Liver (tissue), 8 donors: ENCODE measurements at regions not wholly inside any gene's neighbourhood (a gene's known extent, or its start where the extent isn't known, plus 50 kb on each side); places are given as distances from the start of the nearest gene placed in this dataset.

Experiments used
- DNase-seq: peaks from one replicate; pipeline ENCODE4 v3.0.0-alpha.2; 2017; ENCODE audit warnings: low spot score
- H3K27ac ChIP-seq, 2 donors: one replicate each; pipeline ENCODE4 v1.7.0; 2013; ENCODE audit warnings: inconsistent platforms in 2 of 2, low read length in 2 of 2, control low read depth in 1 of 2, low read depth in 1 of 2, mild to moderate bottlenecking in 1 of 2
- H3K27me3 ChIP-seq, 4 donors: one replicate each; pipeline versions ENCODE4 v1.6.1 to v1.7.0; 2013; ENCODE audit warnings: low read length in 3 of 4, inconsistent platforms in 1 of 4, mild to moderate bottlenecking in 1 of 4, moderate library complexity in 1 of 4; ENCODE audit not compliant: control insufficient read depth in 4 of 4, insufficient read depth in 4 of 4
- H3K36me3 ChIP-seq, 4 donors: one replicate each; pipeline versions ENCODE4 v1.6.1 to v1.7.0; 2013; ENCODE audit warnings: low read length in 3 of 4, mild to moderate bottlenecking in 3 of 4, low read depth in 1 of 4, moderate library complexity in 1 of 4; ENCODE audit not compliant: control insufficient read depth in 4 of 4, insufficient read depth in 3 of 4
- H3K4me1 ChIP-seq, 4 donors: one replicate each; pipeline versions ENCODE4 v1.6.1 to v1.7.0; 2013; ENCODE audit warnings: low read length in 3 of 4, mild to moderate bottlenecking in 3 of 4, moderate library complexity in 1 of 4; ENCODE audit not compliant: control insufficient read depth in 4 of 4, insufficient read depth in 4 of 4
- H3K4me3 ChIP-seq, 3 donors: one replicate each; pipeline versions ENCODE4 v1.6.1 to v1.7.0; 2013; ENCODE audit warnings: low read length in 3 of 3, control low read depth in 1 of 3, low read depth in 1 of 3, mild to moderate bottlenecking in 1 of 3
- H3K9ac ChIP-seq, 2 donors: one replicate each; pipeline ENCODE4 v1.7.0; 2013; ENCODE audit warnings: low read length in 2 of 2, mild to moderate bottlenecking in 2 of 2, moderate library complexity in 2 of 2, control low read depth in 1 of 2, low read depth in 1 of 2
- H3K9me3 ChIP-seq, 4 donors: one replicate each; pipeline versions ENCODE4 v1.6.1 to v1.7.0; 2013; ENCODE audit warnings: low read length in 3 of 4; ENCODE audit not compliant: control insufficient read depth in 4 of 4
- ATF3 ChIP-seq: IDR thresholded peaks from 2 replicates; pipeline ENCODE4 v1.6.1; 2016; ENCODE audit warnings: antibody characterized with exemption
- CTCF ChIP-seq: fragments of 150-350 bp; IDR thresholded peaks from 2 replicates; pipeline ENCODE4 v1.5.1; 2017; ENCODE audit warnings: improper control_type of control experiment, low read depth, low read length; ENCODE audit not compliant: missing input control
- EGR1 ChIP-seq, 2 donors: IDR thresholded peaks; 2 replicates each; pipeline ENCODE4 v1.6.1; 2016 to 2018; ENCODE audit warnings: antibody characterized with exemption in 2 of 2, low read depth in 2 of 2
- FOXA1 ChIP-seq: IDR thresholded peaks from 2 replicates; pipeline ENCODE4 v1.6.1; 2016; ENCODE audit warnings: antibody characterized with exemption
- FOXA2 ChIP-seq: IDR thresholded peaks from 2 replicates; pipeline ENCODE4 v1.6.1; 2016; ENCODE audit warnings: antibody characterized with exemption
- GABPA ChIP-seq, 2 donors: IDR thresholded peaks in 1 of 2; conservative IDR thresholded peaks in 1 of 2; 2 replicates each; pipeline ENCODE4 v1.6.1; 2016; ENCODE audit warnings: antibody characterized with exemption in 2 of 2, mild to moderate bottlenecking in 1 of 2, moderate library complexity in 1 of 2
- HNF4A ChIP-seq, 2 donors: conservative IDR thresholded peaks; 2 replicates each; pipeline ENCODE4 v1.6.1; 2016; ENCODE audit warnings: antibody characterized with exemption in 2 of 2, mild to moderate bottlenecking in 2 of 2
- HNF4G ChIP-seq: IDR thresholded peaks from 2 replicates; pipeline ENCODE4 v1.6.1; 2016; ENCODE audit warnings: antibody characterized with exemption
- JUND ChIP-seq, 2 donors: IDR thresholded peaks; 2 replicates each; pipeline ENCODE4 v1.6.1; 2016; ENCODE audit warnings: antibody characterized with exemption in 2 of 2
- NR2F2 ChIP-seq: IDR thresholded peaks from 2 replicates; pipeline ENCODE4 v1.6.1; 2016; ENCODE audit warnings: antibody characterized with exemption
- RAD21 ChIP-seq, 2 donors: IDR thresholded peaks; 2 replicates each; pipeline ENCODE4 v1.6.1; 2016; ENCODE audit warnings: antibody characterized with exemption in 2 of 2, mild to moderate bottlenecking in 2 of 2
- RXRA ChIP-seq, 2 donors: IDR thresholded peaks; 2 replicates each; pipeline ENCODE4 v1.6.1; 2017 to 2018; ENCODE audit warnings: antibody characterized with exemption in 2 of 2, mild to moderate bottlenecking in 1 of 2
- SP1 ChIP-seq: IDR thresholded peaks from 2 replicates; pipeline ENCODE4 v1.6.1; 2018; ENCODE audit warnings: antibody characterized with exemption, mild to moderate bottlenecking
- TAF1 ChIP-seq: conservative IDR thresholded peaks from 2 replicates; pipeline ENCODE4 v1.6.1; 2016; ENCODE audit warnings: antibody characterized with exemption, mild to moderate bottlenecking
- YY1 ChIP-seq: IDR thresholded peaks from 2 replicates; pipeline ENCODE4 v1.6.1; 2016; ENCODE audit warnings: antibody characterized with exemption, mild to moderate bottlenecking
- WGBS: extraction: QIAGEN DNeasy Blood & Tissue Kit; methylation state at CpG from one replicate; pipeline ENCODE4 v1.1.7; 2013; 5-methylcytosine and 5-hydroxymethylcytosine counted together
- TF ChIP-seq, protein P1 (sequence below): IDR thresholded peaks from 2 replicates; pipeline ENCODE4 v1.6.1; 2016; ENCODE audit warnings: antibody characterized with exemption
- TF ChIP-seq, protein P2 (sequence below): IDR thresholded peaks from 2 replicates; pipeline ENCODE4 v1.6.1; 2016; ENCODE audit warnings: antibody characterized with exemption, mild to moderate bottlenecking
- TF ChIP-seq, protein P3 (sequence below): IDR thresholded peaks from 2 replicates; pipeline ENCODE4 v1.6.1; 2016; ENCODE audit warnings: antibody characterized with exemption
- donor health status: healthy.
- donor health status: healthy.
- donor health status: healthy.
- donor health status: healthy.
- donor health status: healthy.

DNA sequence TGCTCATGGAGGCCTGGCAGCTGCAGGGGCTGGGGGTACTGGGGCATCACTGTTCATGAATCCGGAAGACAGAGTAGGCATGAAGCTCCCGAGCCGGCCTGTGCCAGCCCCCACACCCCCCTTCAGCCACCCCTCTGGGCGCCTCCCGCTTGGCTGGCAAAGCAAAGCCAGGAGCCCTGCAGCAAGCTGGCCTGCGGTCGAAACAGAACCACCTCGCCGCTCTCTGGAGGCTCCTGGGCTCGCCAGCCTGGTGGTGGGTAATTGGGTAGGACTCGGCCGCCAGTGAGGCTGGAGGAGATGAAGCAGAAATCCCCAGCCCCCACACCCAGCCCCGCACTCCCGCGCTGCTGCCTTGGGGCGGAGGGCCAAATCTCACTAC, 70.9 kb upstream of the GPC1 start (continued):
- no peak for TF ChIP-seq GABPA (IDR thresholded peaks at IDR 0.05 in 1 of 2, conservative IDR thresholded peaks at IDR 0.05 in 1 of 2)
- no peak for TF ChIP-seq FOXA2
- TF ChIP-seq EGR1 (IDR thresholded peaks at IDR 0.05; ENCODE audit: low read depth in 2 of 2) = no peak
- no peak for TF ChIP-seq HNF4A (conservative IDR thresholded peaks at IDR 0.05)
- no peak for TF ChIP-seq FOXA1
- TF ChIP-seq, protein P1, sequence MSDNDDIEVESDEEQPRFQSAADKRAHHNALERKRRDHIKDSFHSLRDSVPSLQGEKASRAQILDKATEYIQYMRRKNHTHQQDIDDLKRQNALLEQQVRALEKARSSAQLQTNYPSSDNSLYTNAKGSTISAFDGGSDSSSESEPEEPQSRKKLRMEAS = no peak
- no peak for TF ChIP-seq TAF1
- no peak for TF ChIP-seq YY1
- no peak for TF ChIP-seq ATF3
- no peak for TF ChIP-seq RAD21 (IDR thresholded peaks at IDR 0.05)

GRCh38 chr2:240364961-240365775, 70.3 kb upstream of the GPC1 start:
- no peaks in the 10 kb centered on the region for H3K36me3 ChIP-seq
- H3K9me3 ChIP-seq = peaks cover 0 to 3% (median 0%) of the 10 kb centered on the region in 4 donors
- H3K4me1 ChIP-seq = peaks cover 8 to 20% (median 18%) of the 10 kb centered on the region in 4 donors
- no peak overlapping the region for H3K9ac ChIP-seq
- no peaks in the 10 kb centered on the region for H3K27me3 ChIP-seq
- WGBS = 91% methylated on average over 30 of the region's 30 CpGs
- TF ChIP-seq, protein P2, sequence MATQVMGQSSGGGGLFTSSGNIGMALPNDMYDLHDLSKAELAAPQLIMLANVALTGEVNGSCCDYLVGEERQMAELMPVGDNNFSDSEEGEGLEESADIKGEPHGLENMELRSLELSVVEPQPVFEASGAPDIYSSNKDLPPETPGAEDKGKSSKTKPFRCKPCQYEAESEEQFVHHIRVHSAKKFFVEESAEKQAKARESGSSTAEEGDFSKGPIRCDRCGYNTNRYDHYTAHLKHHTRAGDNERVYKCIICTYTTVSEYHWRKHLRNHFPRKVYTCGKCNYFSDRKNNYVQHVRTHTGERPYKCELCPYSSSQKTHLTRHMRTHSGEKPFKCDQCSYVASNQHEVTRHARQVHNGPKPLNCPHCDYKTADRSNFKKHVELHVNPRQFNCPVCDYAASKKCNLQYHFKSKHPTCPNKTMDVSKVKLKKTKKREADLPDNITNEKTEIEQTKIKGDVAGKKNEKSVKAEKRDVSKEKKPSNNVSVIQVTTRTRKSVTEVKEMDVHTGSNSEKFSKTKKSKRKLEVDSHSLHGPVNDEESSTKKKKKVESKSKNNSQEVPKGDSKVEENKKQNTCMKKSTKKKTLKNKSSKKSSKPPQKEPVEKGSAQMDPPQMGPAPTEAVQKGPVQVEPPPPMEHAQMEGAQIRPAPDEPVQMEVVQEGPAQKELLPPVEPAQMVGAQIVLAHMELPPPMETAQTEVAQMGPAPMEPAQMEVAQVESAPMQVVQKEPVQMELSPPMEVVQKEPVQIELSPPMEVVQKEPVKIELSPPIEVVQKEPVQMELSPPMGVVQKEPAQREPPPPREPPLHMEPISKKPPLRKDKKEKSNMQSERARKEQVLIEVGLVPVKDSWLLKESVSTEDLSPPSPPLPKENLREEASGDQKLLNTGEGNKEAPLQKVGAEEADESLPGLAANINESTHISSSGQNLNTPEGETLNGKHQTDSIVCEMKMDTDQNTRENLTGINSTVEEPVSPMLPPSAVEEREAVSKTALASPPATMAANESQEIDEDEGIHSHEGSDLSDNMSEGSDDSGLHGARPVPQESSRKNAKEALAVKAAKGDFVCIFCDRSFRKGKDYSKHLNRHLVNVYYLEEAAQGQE = no peak
- no peak for TF ChIP-seq HNF4G
- no peak for TF ChIP-seq ATF3
- no peak for TF ChIP-seq CTCF
- TF ChIP-seq, protein P3, sequence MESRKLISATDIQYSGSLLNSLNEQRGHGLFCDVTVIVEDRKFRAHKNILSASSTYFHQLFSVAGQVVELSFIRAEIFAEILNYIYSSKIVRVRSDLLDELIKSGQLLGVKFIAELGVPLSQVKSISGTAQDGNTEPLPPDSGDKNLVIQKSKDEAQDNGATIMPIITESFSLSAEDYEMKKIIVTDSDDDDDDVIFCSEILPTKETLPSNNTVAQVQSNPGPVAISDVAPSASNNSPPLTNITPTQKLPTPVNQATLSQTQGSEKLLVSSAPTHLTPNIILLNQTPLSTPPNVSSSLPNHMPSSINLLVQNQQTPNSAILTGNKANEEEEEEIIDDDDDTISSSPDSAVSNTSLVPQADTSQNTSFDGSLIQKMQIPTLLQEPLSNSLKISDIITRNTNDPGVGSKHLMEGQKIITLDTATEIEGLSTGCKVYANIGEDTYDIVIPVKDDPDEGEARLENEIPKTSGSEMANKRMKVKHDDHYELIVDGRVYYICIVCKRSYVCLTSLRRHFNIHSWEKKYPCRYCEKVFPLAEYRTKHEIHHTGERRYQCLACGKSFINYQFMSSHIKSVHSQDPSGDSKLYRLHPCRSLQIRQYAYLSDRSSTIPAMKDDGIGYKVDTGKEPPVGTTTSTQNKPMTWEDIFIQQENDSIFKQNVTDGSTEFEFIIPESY = no peak
- TF ChIP-seq, protein P1 = no peak
- no peak for TF ChIP-seq JUND (IDR thresholded peaks at IDR 0.05)
- TF ChIP-seq RXRA (IDR thresholded peaks at IDR 0.05) = no peak
- no peak for TF ChIP-seq FOXA1
- TF ChIP-seq GABPA (IDR thresholded peaks at IDR 0.05 in 1 of 2, conservative IDR thresholded peaks at IDR 0.05 in 1 of 2) = no peak
- TF ChIP-seq HNF4A (conservative IDR thresholded peaks at IDR 0.05) = no peak
- TF ChIP-seq YY1 = no peak
- no peak for TF ChIP-seq SP1
- TF ChIP-seq FOXA2 = no peak
- no peak for TF ChIP-seq NR2F2
- no peak overlapping the region for H3K4me3 ChIP-seq
- no peak for DNase-seq
- no peak overlapping the region for H3K27ac ChIP-seq
